Neural cell (in vitro differentiated cells): ENCODE measurements at regions not wholly inside any gene's neighbourhood (a gene's known extent, or its start where the extent isn't known, plus 50 kb on each side); places are given as distances from the start of the nearest gene placed in this dataset.

Experiments
- H2AFZ ChIP-seq: fragments of 200-600, 300-800 bp; sonication (generic), shearing (Covaris generic); 2 replicates; pipeline ENCODE4 v1.6.0; 2014; ENCODE audit warnings: low read depth, mild to moderate bottlenecking, antibody characterized with exemption, low read length, moderate library complexity
- H3F3A ChIP-seq: fragments of 200-600 bp; shearing (Covaris generic); 2 replicates; pipeline ENCODE4 v1.6.1; 2016; ENCODE audit warnings: mild to moderate bottlenecking, moderate library complexity, mixed read lengths, antibody characterized with exemption, low read length; ENCODE audit not compliant: insufficient read depth, poor library complexity, severe bottlenecking
- H3K27ac ChIP-seq: fragments of 200-600, 300-800 bp; sonication (generic), shearing (Covaris generic); 2 replicates; pipeline ENCODE4 v1.5.1; 2014; ENCODE audit warnings: mild to moderate bottlenecking, low read length, moderate library complexity
- H3K27me3 ChIP-seq: fragments of 300-800, 200-600 bp; sonication (generic), shearing (Covaris generic); 2 replicates; pipeline ENCODE4 v1.6.0; 2014; ENCODE audit warnings: mild to moderate bottlenecking, low read depth, low read length, moderate library complexity; ENCODE audit not compliant: insufficient read depth
- H3K36me3 ChIP-seq: fragments of 300-800, 200-600 bp; sonication (generic), shearing (Covaris generic); 2 replicates; pipeline ENCODE4 v1.5.1; 2014; ENCODE audit warnings: mild to moderate bottlenecking, antibody characterized with exemption, low read length, moderate library complexity; ENCODE audit not compliant: insufficient read depth
- H3K4me2 ChIP-seq: fragments of 300-800, 200-600 bp; sonication (generic), shearing (Covaris generic); 2 replicates; pipeline ENCODE4 v1.6.0; 2014; ENCODE audit warnings: mild to moderate bottlenecking, low read length
- H3K4me3 ChIP-seq: fragments of 300-800, 200-600 bp; sonication (generic), shearing (Covaris generic); 2 replicates; pipeline ENCODE4 v1.5.1; 2014; ENCODE audit warnings: mild to moderate bottlenecking, low read length, moderate library complexity
- H3K79me2 ChIP-seq: fragments of 200-600 bp; shearing (Covaris generic); replicated peaks from 2 replicates; pipeline ENCODE4 v1.6.0; 2014; ENCODE audit warnings: mild to moderate bottlenecking, low read length, moderate library complexity; ENCODE audit not compliant: insufficient read depth
- H3K9ac ChIP-seq: fragments of 300-800, 200-600 bp; sonication (generic), shearing (Covaris generic); 2 replicates; pipeline ENCODE4 v1.6.1; 2016; ENCODE audit warnings: mild to moderate bottlenecking, low read length, mixed read lengths
- H3K9me2 ChIP-seq: fragments of 200-600 bp; shearing (Covaris generic); 2 replicates; pipeline ENCODE4 v1.6.1; 2016; ENCODE audit warnings: mild to moderate bottlenecking, low read length, mixed read lengths; ENCODE audit not compliant: insufficient read depth
- H3K9me3 ChIP-seq: fragments of 200-600, 300-800 bp; sonication (generic), shearing (Covaris generic); 2 replicates; pipeline ENCODE4 v1.6.1; 2016; ENCODE audit warnings: mild to moderate bottlenecking, mixed run types, low read length, moderate library complexity, mixed read lengths
- H4K20me1 ChIP-seq: fragments of 200-600 bp; shearing (Covaris generic); 2 replicates; pipeline ENCODE4 v1.6.1; 2016; ENCODE audit warnings: mild to moderate bottlenecking, mixed run types; ENCODE audit not compliant: insufficient read depth
- EP300 ChIP-seq: fragments of 450-650 bp; conservative IDR thresholded peaks from 2 replicates; pipeline ENCODE4 v1.6.1; 2014; ENCODE audit warnings: antibody characterized with exemption, mild to moderate bottlenecking, moderate library complexity; ENCODE audit not compliant: poor library complexity, severe bottlenecking
- EZH2 ChIP-seq: fragments of 200-600, 300-800 bp; shearing (Covaris generic), sonication (generic); IDR thresholded peaks from 2 replicates; pipeline ENCODE4 v1.6.1; 2014; ENCODE audit warnings: antibody characterized with exemption, low read length, borderline replicate concordance, mild to moderate bottlenecking; ENCODE audit not compliant: insufficient read depth, poor library complexity, severe bottlenecking
- MXI1 ChIP-seq: fragments of 450-650 bp; conservative IDR thresholded peaks from 2 replicates; pipeline ENCODE4 v1.6.1; 2014; ENCODE audit warnings: antibody characterized with exemption, mild to moderate bottlenecking; ENCODE audit not compliant: poor library complexity, severe bottlenecking
- POLR2AphosphoS5 ChIP-seq: IDR thresholded peaks from 2 replicates; pipeline ENCODE4 v1.6.1; 2012
- RAD21 ChIP-seq: fragments of 450-650 bp; conservative IDR thresholded peaks from 2 replicates; pipeline ENCODE4 v1.6.1; 2014; ENCODE audit warnings: antibody characterized with exemption, mild to moderate bottlenecking, moderate library complexity
- SMC3 ChIP-seq: fragments of 450-650 bp; conservative IDR thresholded peaks from 2 replicates; pipeline ENCODE4 v1.6.1; 2014; ENCODE audit warnings: antibody characterized with exemption, mild to moderate bottlenecking, moderate library complexity; ENCODE audit not compliant: poor library complexity
- TAF1 ChIP-seq: IDR thresholded peaks from 2 replicates; pipeline ENCODE4 v1.6.1; 2012; ENCODE audit warnings: low read depth
- TF ChIP-seq, protein P1 (sequence below): IDR thresholded peaks from 2 replicates; pipeline ENCODE4 v1.6.1; 2012; ENCODE audit warnings: borderline replicate concordance
- TF ChIP-seq, protein P2 (sequence below): fragments of 450-650 bp; IDR thresholded peaks from 2 replicates; pipeline ENCODE4 v1.5.1; 2014; ENCODE audit warnings: antibody characterized with exemption, mild to moderate bottlenecking, moderate library complexity; ENCODE audit not compliant: poor library complexity, severe bottlenecking

DNA sequence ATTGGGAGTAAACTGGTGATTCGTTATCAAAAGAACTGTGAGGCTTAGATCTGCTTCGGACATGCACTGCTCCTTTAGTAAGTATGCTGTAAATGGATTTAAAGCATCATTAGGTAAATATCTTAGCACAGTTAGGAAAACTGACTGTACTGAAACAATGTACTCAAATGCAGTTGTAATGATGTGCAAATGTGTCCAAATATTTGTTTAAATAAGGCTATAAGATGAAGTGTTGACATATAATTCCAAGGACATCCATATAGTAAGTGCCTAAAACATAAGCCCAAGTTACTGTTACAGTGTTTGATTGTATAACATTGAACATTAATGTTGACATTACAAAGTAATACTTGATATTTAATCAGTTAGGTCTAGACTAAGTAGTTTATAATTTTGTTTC is 512.5 kb upstream of the CDH18 start:
- H3K9me3 ChIP-seq, result no peaks in the 10 kb centered on the region
- H3K36me3 ChIP-seq, result no peaks in the 10 kb centered on the region
- H3K4me2 ChIP-seq, result no peak overlapping the region
- H3K27ac ChIP-seq, result no peak overlapping the region
- H2AFZ ChIP-seq, result no peak overlapping the region
- no peaks in the 10 kb centered on the region for H4K20me1 ChIP-seq
- H3K27me3 ChIP-seq, result no peaks in the 10 kb centered on the region
- no peaks in the 10 kb centered on the region for H3K79me2 ChIP-seq
- no peaks in the 10 kb centered on the region for H3K9me2 ChIP-seq
- TF ChIP-seq MXI1 (no peak), POLR2AphosphoS5 (no peak), EZH2 (no peak), SMC3 (no peak), TAF1 (no peak), EP300 (no peak), RAD21 (no peak)
- TF ChIP-seq, protein P1, sequence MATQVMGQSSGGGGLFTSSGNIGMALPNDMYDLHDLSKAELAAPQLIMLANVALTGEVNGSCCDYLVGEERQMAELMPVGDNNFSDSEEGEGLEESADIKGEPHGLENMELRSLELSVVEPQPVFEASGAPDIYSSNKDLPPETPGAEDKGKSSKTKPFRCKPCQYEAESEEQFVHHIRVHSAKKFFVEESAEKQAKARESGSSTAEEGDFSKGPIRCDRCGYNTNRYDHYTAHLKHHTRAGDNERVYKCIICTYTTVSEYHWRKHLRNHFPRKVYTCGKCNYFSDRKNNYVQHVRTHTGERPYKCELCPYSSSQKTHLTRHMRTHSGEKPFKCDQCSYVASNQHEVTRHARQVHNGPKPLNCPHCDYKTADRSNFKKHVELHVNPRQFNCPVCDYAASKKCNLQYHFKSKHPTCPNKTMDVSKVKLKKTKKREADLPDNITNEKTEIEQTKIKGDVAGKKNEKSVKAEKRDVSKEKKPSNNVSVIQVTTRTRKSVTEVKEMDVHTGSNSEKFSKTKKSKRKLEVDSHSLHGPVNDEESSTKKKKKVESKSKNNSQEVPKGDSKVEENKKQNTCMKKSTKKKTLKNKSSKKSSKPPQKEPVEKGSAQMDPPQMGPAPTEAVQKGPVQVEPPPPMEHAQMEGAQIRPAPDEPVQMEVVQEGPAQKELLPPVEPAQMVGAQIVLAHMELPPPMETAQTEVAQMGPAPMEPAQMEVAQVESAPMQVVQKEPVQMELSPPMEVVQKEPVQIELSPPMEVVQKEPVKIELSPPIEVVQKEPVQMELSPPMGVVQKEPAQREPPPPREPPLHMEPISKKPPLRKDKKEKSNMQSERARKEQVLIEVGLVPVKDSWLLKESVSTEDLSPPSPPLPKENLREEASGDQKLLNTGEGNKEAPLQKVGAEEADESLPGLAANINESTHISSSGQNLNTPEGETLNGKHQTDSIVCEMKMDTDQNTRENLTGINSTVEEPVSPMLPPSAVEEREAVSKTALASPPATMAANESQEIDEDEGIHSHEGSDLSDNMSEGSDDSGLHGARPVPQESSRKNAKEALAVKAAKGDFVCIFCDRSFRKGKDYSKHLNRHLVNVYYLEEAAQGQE, result no peak
- TF ChIP-seq, protein P2, sequence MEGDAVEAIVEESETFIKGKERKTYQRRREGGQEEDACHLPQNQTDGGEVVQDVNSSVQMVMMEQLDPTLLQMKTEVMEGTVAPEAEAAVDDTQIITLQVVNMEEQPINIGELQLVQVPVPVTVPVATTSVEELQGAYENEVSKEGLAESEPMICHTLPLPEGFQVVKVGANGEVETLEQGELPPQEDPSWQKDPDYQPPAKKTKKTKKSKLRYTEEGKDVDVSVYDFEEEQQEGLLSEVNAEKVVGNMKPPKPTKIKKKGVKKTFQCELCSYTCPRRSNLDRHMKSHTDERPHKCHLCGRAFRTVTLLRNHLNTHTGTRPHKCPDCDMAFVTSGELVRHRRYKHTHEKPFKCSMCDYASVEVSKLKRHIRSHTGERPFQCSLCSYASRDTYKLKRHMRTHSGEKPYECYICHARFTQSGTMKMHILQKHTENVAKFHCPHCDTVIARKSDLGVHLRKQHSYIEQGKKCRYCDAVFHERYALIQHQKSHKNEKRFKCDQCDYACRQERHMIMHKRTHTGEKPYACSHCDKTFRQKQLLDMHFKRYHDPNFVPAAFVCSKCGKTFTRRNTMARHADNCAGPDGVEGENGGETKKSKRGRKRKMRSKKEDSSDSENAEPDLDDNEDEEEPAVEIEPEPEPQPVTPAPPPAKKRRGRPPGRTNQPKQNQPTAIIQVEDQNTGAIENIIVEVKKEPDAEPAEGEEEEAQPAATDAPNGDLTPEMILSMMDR, result no peak
- no peak overlapping the region for H3K9ac ChIP-seq
- H3F3A ChIP-seq, result no peaks in the 10 kb centered on the region
- H3K4me3 ChIP-seq, result no peak overlapping the region

DNA sequence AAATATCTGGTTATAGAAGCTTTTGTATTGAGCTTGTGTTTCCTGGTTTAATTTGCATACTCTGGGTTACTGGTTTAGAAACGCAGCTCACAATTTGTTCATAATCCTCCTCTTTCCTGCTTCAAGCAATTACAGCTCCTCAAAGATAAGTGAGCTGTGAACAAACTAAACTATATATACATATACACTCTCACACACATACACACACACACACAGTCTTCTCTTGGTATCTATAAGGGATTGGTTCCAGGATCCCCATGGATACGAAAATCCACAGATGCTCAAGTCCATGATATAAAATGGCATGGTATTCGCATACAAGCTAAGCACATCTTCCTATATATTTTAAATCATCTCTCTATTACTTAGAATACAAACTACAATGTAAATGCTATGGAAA is 510.9 kb upstream of the CDH18 start:
- Histone ChIP-seq H3F3A (no peaks in the 10 kb centered on the region), H3K36me3 (no peaks in the 10 kb centered on the region), H3K27ac (no peak overlapping the region), H3K9ac (no peak overlapping the region), H3K9me3 (no peaks in the 10 kb centered on the region), H4K20me1 (no peaks in the 10 kb centered on the region), H3K79me2 (no peaks in the 10 kb centered on the region), H3K4me3 (no peak overlapping the region), H3K9me2 (no peaks in the 10 kb centered on the region), H3K27me3 (no peaks in the 10 kb centered on the region), H3K4me2 (no peak overlapping the region), H2AFZ (no peak overlapping the region)
- TF ChIP-seq MXI1 (no peak), TAF1 (no peak), RAD21 (no peak), EP300 (no peak), EZH2 (no peak)
- TF ChIP-seq, protein P2, result no peak
- TF ChIP-seq, protein P1, result no peak
